ENCODE measurements at regions not wholly inside any gene's neighbourhood (a gene's known extent, or its start where the extent isn't known, plus 50 kb on each side); places are given as distances from the start of the nearest gene placed in this dataset.

DNA sequence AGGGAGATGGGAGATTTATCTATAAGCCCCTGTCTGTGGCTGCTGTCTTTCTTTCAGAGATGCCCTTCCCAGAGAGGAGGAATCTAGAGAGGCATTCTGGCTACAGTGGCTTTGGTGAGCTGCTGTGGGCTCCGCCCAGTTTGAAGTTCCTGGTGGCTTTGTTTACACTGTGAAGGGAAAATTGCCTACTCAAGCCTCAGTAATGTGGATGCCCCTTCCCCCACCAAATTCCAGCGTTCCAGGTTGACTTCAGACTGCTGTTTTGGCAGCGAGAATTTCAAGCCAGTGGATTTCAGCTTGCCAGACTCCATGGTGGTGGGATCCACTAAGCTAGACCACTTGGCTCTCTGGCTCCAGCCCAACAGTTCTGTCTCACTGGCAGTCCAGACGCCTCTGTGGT lies 951.6 kb downstream of the CCSER2 start:
- Mint-ChIP-seq H3K27me3 (no peaks in the 10 kb centered on the region), H3K9me3 (no peaks in the 10 kb centered on the region), H3K36me3 (no peaks in the 10 kb centered on the region), H3K4me1 (no peaks in the 10 kb centered on the region), H3K27ac (no peak overlapping the region), H3K4me3 (no peak overlapping the region)

DNA sequence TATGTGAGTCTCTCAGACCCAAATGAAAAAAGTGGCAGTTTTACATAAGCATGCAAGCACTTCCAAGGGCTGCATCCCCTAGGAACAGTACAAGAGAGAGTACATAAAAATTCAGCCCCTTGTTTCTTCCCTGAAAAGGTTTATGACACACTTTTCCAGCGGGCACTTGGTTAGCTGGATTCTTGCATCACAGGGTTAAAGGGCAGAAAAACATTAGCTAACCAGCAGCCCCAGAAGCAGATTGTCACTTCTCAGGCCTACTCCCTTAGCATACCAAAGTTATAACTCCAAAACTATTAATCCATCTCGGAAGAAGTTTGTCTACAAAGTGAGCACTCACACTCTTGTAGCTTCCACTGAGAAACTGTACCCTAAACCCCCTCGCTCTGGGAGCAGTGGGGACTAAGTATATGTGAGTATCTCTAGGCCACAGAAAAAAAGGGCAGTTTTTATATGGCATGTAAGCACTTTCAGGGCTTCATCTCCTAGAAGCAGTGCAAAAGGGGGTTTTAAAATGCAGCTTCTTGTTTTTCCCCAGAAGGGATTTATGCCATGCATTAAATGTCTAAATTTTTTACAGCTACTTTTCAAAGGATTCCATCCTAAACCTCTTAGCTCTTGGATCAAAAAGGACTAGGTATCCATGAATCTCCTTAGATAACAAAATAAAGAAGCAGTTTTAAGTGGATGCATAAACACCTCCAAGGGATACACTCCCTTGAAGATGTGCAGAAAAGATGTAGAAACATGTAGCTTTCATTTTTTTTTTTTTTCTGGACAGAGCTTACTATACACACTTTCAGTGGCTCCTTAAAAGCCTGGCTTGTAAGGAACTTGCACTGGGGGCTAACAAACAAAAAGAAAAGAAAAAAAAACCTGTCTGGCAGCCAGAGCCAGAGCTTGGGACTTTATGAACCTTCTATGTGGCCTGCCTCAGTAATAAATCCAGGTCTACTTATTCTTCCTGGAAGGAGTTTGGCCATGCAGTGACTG lies 956.7 kb downstream of the CCSER2 start:
- no peak overlapping the region for H3K27ac Mint-ChIP-seq
- H3K9me3 Mint-ChIP-seq, result peaks cover 9% of the 10 kb centered on the region
- H3K27me3 Mint-ChIP-seq, result no peaks in the 10 kb centered on the region
- no peaks in the 10 kb centered on the region for H3K4me1 Mint-ChIP-seq
- no peak overlapping the region for H3K4me3 Mint-ChIP-seq
- H3K36me3 Mint-ChIP-seq, result no peaks in the 10 kb centered on the region

DNA sequence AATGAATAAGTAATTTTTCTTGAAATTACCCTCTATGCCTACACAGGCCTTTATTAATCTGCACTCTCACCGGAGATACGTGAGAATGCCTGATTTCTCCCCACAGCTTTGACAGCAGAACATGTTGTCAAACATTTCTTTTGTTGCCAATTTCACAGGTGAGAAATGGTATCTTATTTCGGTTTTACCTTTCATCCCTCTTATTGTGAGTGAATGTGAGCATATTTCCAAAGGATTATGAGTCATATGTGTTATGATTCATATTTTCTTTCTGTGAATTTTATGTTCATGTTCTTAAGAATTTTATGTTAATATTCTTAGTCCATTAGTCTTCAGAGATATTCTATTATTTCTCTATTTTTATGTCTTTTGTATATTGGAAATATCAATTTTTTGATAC lies 965.1 kb downstream of the CCSER2 start:
- H3K4me1 Mint-ChIP-seq, result no peaks in the 10 kb centered on the region
- H3K36me3 Mint-ChIP-seq, result no peaks in the 10 kb centered on the region
- no peaks in the 10 kb centered on the region for H3K27me3 Mint-ChIP-seq
- H3K27ac Mint-ChIP-seq, result no peak overlapping the region
- peaks cover 6% of the 10 kb centered on the region for H3K9me3 Mint-ChIP-seq
- no peak overlapping the region for H3K4me3 Mint-ChIP-seq

DNA sequence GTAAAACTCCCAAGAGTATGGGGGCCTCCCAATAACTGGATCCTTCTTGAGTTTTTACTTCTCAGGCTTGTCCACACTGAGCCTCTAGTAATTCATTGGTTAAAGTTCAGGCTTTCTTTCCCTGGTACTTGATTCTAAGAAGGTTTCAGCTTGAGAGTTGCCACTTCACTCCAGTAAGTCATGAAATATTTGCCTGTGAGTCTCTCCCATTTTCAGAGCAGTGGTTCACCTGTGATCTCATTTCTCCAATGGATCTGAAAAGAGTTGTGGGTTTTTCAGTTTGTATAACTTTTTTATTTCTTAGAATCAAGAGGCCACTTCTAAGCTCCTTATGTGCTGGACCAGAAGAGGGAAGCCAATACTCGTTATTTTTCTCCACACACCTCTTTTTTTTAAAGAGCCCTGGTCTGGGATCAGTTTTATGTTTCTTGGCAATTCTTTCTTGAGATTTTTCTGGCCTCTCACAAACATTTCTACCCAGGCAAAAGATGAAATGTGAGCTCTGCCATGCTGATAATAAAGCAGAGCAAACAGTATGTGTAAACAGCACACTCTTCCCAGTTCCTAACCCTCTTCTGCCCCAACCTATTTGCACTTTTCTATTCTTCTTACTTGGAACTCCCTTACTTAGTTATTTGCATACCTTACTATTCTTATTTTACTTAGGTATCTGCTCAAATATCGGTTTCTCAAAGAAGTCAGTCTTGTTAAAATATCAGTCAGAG lies 983.4 kb downstream of the CCSER2 start:
- Mint-ChIP-seq H3K4me1 (no peaks in the 10 kb centered on the region), H3K27ac (no peak overlapping the region), H3K4me3 (no peak overlapping the region), H3K36me3 (no peaks in the 10 kb centered on the region), H3K9me3 (no peaks in the 10 kb centered on the region), H3K27me3 (no peaks in the 10 kb centered on the region)

DNA sequence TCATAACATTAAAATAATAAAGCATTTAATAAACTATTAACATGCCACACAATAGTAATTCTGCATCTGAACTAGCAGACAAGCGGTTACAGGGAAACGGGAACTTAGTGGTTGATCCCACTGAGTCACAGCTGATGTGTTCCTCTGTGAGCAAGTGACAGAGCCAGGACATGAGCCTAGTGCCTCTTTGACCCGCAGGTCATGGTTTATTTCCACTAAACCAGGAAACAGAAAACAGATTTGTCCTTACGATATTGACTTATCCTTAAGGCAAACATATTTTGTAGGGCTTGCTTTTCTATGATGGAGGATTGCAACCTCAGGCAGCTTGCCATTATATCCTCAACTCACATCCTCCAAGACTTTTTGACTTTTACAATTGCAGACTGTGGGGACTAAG lies 987.3 kb downstream of the CCSER2 start:
- H3K27me3 Mint-ChIP-seq, result no peaks in the 10 kb centered on the region
- no peaks in the 10 kb centered on the region for H3K4me1 Mint-ChIP-seq
- H3K36me3 Mint-ChIP-seq, result no peaks in the 10 kb centered on the region
- no peak overlapping the region for H3K27ac Mint-ChIP-seq
- H3K9me3 Mint-ChIP-seq, result no peaks in the 10 kb centered on the region
- H3K4me3 Mint-ChIP-seq, result no peak overlapping the region

DNA sequence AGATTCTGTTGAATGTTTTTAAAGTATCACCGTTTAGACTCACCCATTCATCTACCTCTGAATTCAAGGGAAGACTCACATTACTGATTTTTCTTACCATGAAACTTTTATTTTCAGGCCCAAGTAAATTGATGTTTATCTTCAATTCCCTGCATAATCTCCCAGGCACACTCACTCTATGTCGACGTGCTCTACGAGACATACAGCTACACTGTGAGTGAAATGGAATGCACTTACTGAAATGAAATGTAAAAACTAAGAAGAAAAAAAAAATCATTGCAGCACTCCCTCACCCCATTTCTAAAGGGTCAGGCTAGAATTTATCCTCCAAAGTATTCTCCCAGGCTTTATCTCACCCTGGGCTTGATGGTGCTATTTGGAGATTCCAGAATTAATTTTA lies 987.9 kb downstream of the CCSER2 start:
- Mint-ChIP-seq H3K36me3 (no peaks in the 10 kb centered on the region), H3K27ac (no peak overlapping the region), H3K4me1 (no peaks in the 10 kb centered on the region), H3K4me3 (no peak overlapping the region), H3K27me3 (no peaks in the 10 kb centered on the region), H3K9me3 (no peaks in the 10 kb centered on the region)

DNA sequence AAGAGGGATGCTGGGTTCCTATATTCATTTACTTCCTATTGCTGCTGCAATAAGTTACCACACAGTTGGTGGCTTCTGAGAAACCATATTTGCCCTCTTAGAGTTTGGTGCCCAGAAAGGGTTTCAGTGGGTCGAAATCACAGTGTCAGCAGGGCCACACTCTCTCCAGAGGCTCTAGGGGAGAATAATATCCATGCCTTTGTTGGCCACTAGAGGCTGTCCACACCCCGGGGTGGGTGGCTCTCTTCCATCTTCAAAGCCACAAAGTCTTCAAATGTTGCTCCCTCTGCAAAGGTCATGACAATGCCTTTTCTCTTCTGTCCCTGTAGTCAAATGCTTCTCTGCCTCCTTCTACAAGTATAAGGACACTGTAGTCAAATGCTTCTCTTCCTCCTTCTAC lies 989.4 kb downstream of the CCSER2 start:
- no peaks in the 10 kb centered on the region for H3K9me3 Mint-ChIP-seq
- H3K27ac Mint-ChIP-seq, result no peak overlapping the region
- no peaks in the 10 kb centered on the region for H3K27me3 Mint-ChIP-seq
- H3K4me3 Mint-ChIP-seq, result no peak overlapping the region
- H3K4me1 Mint-ChIP-seq, result no peaks in the 10 kb centered on the region
- no peaks in the 10 kb centered on the region for H3K36me3 Mint-ChIP-seq

DNA sequence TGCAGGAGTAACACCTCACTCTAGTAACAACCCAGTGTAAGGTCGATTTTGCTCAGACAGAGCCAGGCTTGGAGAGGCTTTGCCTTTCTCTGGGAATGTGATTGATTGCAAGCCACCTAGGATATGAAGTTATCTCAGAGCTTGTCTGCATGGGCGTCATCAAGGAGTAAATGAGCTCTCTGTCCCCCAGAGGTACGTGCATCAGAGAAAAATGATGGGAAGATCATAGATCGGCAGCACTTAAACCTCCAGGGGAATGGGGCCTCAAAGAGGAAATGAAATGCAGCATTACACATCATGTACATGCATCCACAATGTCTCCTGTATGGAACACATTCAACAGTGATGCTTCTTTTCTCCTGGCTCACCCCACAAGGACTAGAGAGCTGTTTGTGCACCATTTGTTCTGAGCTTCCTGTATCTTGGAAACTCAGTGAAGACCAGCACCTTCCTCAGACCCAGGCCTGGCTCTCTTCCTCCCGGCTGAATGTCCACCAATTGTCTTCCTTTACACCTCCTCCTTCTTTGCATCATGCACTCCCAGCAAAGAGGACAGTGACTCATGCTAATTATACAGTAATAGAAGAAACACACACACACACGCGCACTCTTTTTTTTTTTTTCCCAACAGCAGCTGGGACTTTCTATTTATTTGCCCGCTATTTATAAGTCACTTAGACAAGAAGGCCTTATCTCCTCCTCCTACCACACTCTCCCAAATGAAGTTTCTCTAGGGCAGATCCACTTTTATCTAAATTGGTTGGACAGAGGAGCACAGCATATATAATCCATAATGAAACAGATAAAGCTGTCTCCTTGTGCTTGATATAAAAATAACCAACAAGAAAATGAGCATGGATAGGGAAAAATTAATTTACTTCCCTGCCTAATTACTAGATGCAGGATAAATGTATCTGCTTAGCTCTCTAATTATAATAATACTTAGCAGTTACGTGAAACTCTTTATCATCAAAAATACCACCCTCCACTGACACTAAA lies 990.7 kb downstream of the CCSER2 start:
- H3K36me3 Mint-ChIP-seq, result no peaks in the 10 kb centered on the region
- H3K4me3 Mint-ChIP-seq, result no peak overlapping the region
- no peaks in the 10 kb centered on the region for H3K27me3 Mint-ChIP-seq

DNA sequence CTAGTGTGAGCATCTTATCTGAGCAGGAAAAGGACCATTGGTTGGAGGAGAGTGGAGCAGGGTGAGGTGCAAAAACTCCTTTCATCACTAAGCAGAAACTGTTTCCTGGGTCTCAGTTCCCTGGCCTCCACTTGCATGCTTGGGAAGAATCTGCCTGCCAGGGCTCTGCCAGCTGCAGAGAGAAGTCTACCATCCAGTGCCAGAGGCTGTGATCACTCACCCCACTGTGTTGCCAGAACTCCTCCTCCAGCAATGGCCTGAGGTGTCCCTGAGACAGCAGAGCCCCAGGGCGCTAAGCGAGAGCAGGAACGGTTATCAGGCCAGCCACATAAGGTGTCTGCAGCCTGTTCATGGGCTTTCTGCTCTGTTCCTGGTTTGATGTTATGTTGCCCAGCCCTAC lies 991.4 kb downstream of the CCSER2 start:
- H3K27me3 Mint-ChIP-seq, result no peaks in the 10 kb centered on the region
- H3K27ac Mint-ChIP-seq, result no peak overlapping the region
- no peaks in the 10 kb centered on the region for H3K9me3 Mint-ChIP-seq
- no peaks in the 10 kb centered on the region for H3K36me3 Mint-ChIP-seq
- no peaks in the 10 kb centered on the region for H3K4me1 Mint-ChIP-seq
- no peak overlapping the region for H3K4me3 Mint-ChIP-seq

More for the DNA sequence above, 990.7 kb downstream of the CCSER2 start:
- Mint-ChIP-seq H3K4me1 (no peaks in the 10 kb centered on the region), H3K9me3 (no peaks in the 10 kb centered on the region), H3K27ac (no peak overlapping the region)

DNA sequence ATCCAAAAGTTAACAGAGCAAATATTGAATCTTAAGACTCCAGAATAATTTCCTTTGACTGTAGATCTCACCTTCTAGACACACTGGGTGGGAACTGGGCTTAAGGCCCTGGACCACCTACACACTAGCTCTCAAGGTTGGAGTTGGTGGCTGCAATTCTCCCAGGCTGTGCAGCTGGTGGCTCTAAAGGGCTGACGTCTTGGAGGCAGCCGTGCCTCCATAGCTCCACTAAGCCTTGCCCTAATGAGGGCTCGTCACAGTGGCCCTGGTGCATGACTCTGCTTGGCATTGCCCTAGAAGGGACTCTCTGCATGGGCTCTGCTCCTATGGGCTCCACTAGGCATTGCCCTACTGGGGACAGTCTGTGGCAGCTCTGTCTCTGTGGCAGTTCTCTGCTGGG lies 1005.2 kb downstream of the CCSER2 start:
- Mint-ChIP-seq H3K9me3 (peaks cover 7% of the 10 kb centered on the region), H3K27ac (no peak overlapping the region), H3K27me3 (peaks cover 6% of the 10 kb centered on the region), H3K4me1 (no peaks in the 10 kb centered on the region), H3K36me3 (no peaks in the 10 kb centered on the region), H3K4me3 (no peak overlapping the region)

DNA sequence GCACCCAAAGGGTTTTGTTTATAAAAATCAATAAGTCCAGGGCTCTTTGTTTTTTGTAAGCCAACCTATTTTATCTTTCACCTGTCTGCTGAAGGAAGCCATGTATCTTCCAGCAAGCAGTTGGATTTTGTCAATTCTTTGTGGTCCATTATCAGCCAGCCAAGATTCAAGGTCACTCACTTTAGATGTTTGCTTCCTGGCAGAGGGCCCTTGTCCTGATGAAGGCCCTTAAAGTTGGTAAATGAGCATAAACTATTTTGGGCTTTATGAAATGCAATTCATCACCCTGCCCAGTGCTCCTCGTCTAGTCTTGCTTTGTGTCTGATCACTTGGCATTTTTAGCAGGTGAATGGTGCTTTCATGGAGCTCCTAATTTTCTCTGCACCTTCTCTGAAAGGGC lies 1004.2 kb downstream of the GRID1 start:
- H3K4me1 Mint-ChIP-seq, result no peaks in the 10 kb centered on the region
- H3K27ac Mint-ChIP-seq, result no peak overlapping the region
- H3K4me3 Mint-ChIP-seq, result no peak overlapping the region
- H3K36me3 Mint-ChIP-seq, result no peaks in the 10 kb centered on the region
- H3K9me3 Mint-ChIP-seq, result no peaks in the 10 kb centered on the region
- no peaks in the 10 kb centered on the region for H3K27me3 Mint-ChIP-seq

DNA sequence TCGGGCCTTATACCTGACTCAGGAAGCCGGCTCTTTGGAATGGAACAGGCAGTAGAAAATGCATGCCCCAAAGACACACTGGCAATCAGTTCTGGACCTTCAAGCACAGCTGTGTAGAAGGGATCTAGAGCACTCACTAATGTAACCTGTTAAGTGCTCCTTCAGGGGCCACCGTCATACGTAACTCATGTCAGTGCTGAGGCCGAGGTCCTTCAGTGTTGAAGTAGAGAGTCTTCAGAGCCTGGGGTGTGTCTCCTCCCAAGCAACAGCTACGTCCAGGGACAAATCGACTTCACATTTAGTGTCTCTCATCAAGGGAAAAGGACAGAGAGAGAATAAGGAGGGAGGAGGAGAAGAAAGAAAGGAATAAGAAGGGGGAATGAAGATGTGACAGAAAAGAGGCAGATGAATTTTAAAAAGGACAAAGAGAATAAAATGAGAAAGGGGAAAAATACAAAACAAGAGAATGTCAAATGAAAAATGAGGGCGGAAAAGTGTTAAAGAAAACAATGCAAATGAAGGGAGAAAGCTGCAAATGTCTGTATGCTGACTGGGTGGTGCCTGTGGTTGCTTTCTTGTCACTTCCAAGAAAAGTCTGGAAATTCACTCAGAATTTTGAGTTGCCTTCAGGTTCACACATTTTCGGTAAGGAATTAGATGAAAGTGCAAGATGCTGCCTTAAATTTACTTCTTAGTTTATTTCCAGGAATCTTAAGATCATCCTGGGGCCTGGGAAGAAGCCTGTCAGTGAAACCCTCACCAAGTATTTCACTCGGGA lies 989.4 kb downstream of the GRID1 start:
- H3K4me1 Mint-ChIP-seq, result no peaks in the 10 kb centered on the region
- no peak overlapping the region for H3K4me3 Mint-ChIP-seq
- peaks cover 4% of the 10 kb centered on the region for H3K27me3 Mint-ChIP-seq
- no peak overlapping the region for H3K27ac Mint-ChIP-seq
- peaks cover 1% of the 10 kb centered on the region for H3K36me3 Mint-ChIP-seq
- peaks cover 5% of the 10 kb centered on the region for H3K9me3 Mint-ChIP-seq

DNA sequence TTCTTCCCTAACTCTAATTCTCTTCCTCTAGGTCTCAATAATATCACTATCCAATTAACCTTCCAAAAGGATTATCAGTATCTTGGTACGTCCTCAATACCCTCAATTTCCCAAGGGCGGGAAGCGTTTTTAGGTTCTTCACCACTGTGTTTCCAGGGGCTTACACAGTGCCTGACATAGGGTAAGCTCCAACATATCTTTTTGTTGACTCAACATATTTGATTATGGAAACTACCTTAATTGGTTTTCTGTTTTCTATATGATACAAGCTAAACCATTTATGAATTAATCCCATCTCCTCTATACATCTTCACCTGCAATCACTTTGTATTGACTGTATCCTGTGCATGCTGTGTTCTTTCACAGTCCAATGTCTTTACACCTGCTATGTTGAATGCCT lies 987.3 kb downstream of the GRID1 start:
- Mint-ChIP-seq H3K4me3 (no peak overlapping the region), H3K27me3 (peaks cover 7% of the 10 kb centered on the region), H3K4me1 (no peaks in the 10 kb centered on the region), H3K36me3 (peaks cover 1% of the 10 kb centered on the region), H3K9me3 (peaks cover 5% of the 10 kb centered on the region), H3K27ac (no peak overlapping the region)

DNA sequence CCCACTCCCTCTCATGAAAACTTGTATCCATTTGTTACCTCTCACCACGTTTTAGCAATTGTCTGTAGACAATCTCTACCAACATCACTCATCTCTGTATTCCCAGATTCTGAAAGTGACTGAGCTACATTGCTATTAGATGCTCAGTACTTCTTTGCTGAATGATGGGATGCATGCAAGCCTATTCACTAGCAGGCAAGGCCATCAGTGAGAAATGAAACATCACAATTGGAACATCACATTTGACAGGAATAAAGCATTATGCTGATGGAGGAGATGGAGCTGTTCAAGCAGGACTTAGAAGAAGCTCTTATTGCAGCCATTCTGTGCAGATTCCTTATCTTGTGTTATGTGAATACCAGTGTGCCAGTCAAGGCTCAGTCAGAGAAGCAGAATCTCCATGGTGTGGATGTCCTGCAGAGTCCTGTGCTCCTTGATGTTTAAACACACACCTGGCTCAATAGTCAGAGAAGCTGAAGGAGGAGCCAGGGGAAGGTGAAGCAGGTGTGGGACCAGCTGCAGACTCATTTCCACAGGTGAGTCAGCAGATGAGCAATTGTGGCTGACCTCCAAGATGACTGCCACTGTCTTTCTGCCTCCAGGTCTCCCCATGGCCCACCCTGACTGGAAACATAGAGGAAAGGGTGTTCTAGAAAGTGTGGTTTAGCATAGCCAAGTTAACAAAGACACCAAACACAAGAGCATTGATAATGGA lies 965.5 kb downstream of the GRID1 start:
- H3K36me3 Mint-ChIP-seq, result no peaks in the 10 kb centered on the region
- no peak overlapping the region for H3K27ac Mint-ChIP-seq
- no peak overlapping the region for H3K4me3 Mint-ChIP-seq
- H3K27me3 Mint-ChIP-seq, result no peaks in the 10 kb centered on the region
- no peaks in the 10 kb centered on the region for H3K4me1 Mint-ChIP-seq
- H3K9me3 Mint-ChIP-seq, result no peaks in the 10 kb centered on the region
